ENCODE measurements at regions not wholly inside any gene's neighbourhood (a gene's known extent, or its start where the extent isn't known, plus 50 kb on each side); places are given as distances from the start of the nearest gene placed in this dataset.

DNA sequence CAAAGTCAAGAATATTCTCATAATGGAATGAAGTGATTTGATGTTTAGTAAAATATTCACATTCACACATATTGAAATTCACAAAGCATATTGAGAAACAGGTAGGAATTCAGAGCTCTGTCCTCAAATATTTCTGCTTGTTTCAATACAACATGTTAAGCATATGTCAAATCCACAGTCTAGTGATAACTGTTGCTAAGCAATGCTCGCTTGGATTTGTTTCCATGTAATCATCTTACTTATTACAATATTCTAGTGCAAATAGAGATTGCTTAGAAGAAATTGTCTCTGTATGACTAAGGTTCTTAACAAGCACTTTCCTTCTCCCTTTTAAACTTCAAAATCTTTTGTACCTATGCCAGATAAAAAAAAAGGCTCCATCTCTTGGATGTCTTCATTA lies 995.7 kb downstream of the CDH18 start:
- WGBS (ENCODE audit: insufficient coverage, low coverage, missing lambda C conversion rate) = 22% methylated on average over 1 of the region's 1 CpG
- in situ Hi-C loops (cut with MboI) (no loop called here), intact Hi-C loops (cut with micrococcal nuclease) (no loop called here)

DNA sequence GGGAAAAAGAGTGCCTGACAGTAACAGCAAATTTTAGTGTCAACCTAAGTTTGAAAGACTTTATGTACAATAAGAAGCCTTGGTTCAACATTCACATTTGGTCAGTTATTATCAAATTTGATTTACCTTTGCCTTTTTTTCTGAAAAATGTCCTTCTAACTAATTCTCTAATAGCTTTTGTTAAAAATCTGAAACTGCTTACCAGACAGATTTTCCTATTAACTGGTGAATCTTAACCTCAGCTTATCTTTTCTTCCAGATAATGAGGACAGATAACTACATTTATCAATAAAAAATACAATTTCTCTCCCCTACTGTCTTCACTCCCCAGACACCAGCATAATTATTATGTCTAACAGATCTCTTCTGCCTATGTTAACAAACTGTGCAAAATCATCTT lies 988.5 kb downstream of the CDH18 start:
- H3K4me2 ChIP-seq (ENCODE audit: insufficient read depth, low read length) = no peak overlapping the region
- FAIRE-seq = no peak
- H3K4me1 ChIP-seq (replicated peaks in 1 of 2; ENCODE audit: control insufficient read depth in 2 of 2, insufficient read depth in 2 of 2, low read length in 2 of 2) = no peaks in the 10 kb centered on the region
- no peak overlapping the region for H3K27ac ChIP-seq (ENCODE audit: extremely low read depth, low read depth, low read length)
- H3K4me3 ChIP-seq = no peak overlapping the region
- no peaks in the 10 kb centered on the region for H4K20me1 ChIP-seq (replicated peaks; ENCODE audit: control insufficient read depth, insufficient read depth, low read length)
- intact Hi-C loops (cut with micrococcal nuclease) (no loop called here), in situ Hi-C loops (cut with MboI) (no loop called here)
- TF ChIP-seq NR1H2 (CRISPR knock-in tag; IDR thresholded peaks at IDR 0.05) (no peak), ZNF316 (IDR thresholded peaks at IDR 0.05) (peak; percentile 50; the same call in 1 of the 2 replicates), NCOA1 (IDR thresholded peaks at IDR 0.05; ENCODE audit: low read depth) (no peak), C11orf30 (IDR thresholded peaks at IDR 0.05; ENCODE audit: low read depth) (peak; percentile 5; the same call in 1 of the 2 replicates)
- TF ChIP-seq, protein P1, sequence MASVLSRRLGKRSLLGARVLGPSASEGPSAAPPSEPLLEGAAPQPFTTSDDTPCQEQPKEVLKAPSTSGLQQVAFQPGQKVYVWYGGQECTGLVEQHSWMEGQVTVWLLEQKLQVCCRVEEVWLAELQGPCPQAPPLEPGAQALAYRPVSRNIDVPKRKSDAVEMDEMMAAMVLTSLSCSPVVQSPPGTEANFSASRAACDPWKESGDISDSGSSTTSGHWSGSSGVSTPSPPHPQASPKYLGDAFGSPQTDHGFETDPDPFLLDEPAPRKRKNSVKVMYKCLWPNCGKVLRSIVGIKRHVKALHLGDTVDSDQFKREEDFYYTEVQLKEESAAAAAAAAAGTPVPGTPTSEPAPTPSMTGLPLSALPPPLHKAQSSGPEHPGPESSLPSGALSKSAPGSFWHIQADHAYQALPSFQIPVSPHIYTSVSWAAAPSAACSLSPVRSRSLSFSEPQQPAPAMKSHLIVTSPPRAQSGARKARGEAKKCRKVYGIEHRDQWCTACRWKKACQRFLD (CRISPR knock-in tag; IDR thresholded peaks at IDR 0.05) = no peak
- TF ChIP-seq, protein P2, sequence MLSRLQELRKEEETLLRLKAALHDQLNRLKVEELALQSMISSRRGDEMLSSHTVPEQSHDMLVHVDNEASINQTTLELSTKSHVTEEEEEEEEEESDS (CRISPR knock-in tag; IDR thresholded peaks at IDR 0.05) = no peak
- H3K9me3 ChIP-seq (replicated peaks; ENCODE audit: control insufficient read depth, insufficient read depth, low read depth, low read length) = no peaks in the 10 kb centered on the region; the same call in 1 of the 2 replicates
- DNase-seq (ENCODE audit: extremely low read depth in 1 of 4, low spot score in 3 of 4) = no peak
- no peaks in the 10 kb centered on the region for H3K9me1 ChIP-seq (ENCODE audit: control insufficient read depth, insufficient read depth, low read length)
- no peaks in the 10 kb centered on the region for H3K36me3 ChIP-seq (ENCODE audit: control insufficient read depth, insufficient read depth, low read length)
- no peaks in the 10 kb centered on the region for H3K79me2 ChIP-seq (ENCODE audit: control insufficient read depth, insufficient read depth, low read length)
- ATAC-seq = no peak
- H3K27me3 ChIP-seq (ENCODE audit: control insufficient read depth in 2 of 2, insufficient read depth in 2 of 2, low read length in 2 of 2) = no peaks in the 10 kb centered on the region
- CTCF ChIA-PET (ENCODE audit: low intra/inter-chr PET ratio) = no interaction called here
- no peak overlapping the region for H3K9ac ChIP-seq (ENCODE audit: insufficient read depth in 1 of 2, low read depth in 2 of 2, low read length in 2 of 2)
- no peak overlapping the region for H2AFZ ChIP-seq (ENCODE audit: low read depth, low read length)
- no TSS peak for BruUV-seq (replicated peaks)
- POLR2A ChIA-PET = no interaction called here

More for the DNA sequence above, 995.7 kb downstream of the CDH18 start:
- no peak overlapping the region for H3K27ac ChIP-seq (ENCODE audit: extremely low read depth, low read depth, low read length)
- ChIA-PET POLR2A (no interaction called here), CTCF (ENCODE audit: low intra/inter-chr PET ratio) (no interaction called here)
- DNase-seq (ENCODE audit: extremely low read depth in 1 of 4, low spot score in 3 of 4) = no peak
- H3K9me3 ChIP-seq (replicated peaks; ENCODE audit: control insufficient read depth, insufficient read depth, low read depth, low read length) = no peaks in the 10 kb centered on the region
- BruUV-seq (replicated peaks) = no TSS peak
- no peak for ATAC-seq
- H3K4me3 ChIP-seq = no peak overlapping the region
- no peaks in the 10 kb centered on the region for H3K36me3 ChIP-seq (ENCODE audit: control insufficient read depth, insufficient read depth, low read length)
- H3K9me1 ChIP-seq (ENCODE audit: control insufficient read depth, insufficient read depth, low read length) = no peaks in the 10 kb centered on the region
- H3K4me1 ChIP-seq (replicated peaks in 1 of 2; ENCODE audit: control insufficient read depth in 2 of 2, insufficient read depth in 2 of 2, low read length in 2 of 2) = no peaks in the 10 kb centered on the region
- H3K79me2 ChIP-seq (ENCODE audit: control insufficient read depth, insufficient read depth, low read length) = no peaks in the 10 kb centered on the region
- H2AFZ ChIP-seq (ENCODE audit: low read depth, low read length) = no peak overlapping the region
- no peaks in the 10 kb centered on the region for H3K27me3 ChIP-seq (ENCODE audit: control insufficient read depth in 2 of 2, insufficient read depth in 2 of 2, low read length in 2 of 2)
- TF ChIP-seq ETV1 (tag; conservative IDR thresholded peaks at IDR 0.05; ENCODE audit: low read depth) (no peak), KDM5B (IDR thresholded peaks at IDR 0.05; ENCODE audit: insufficient replicate concordance, low read depth, low read length) (no peak), XRCC5 (IDR thresholded peaks at IDR 0.05; ENCODE audit: low read depth, low read length) (no peak), ZNF668 (CRISPR knock-in tag; IDR thresholded peaks at IDR 0.05) (no peak), TCF7 (IDR thresholded peaks at IDR 0.05; ENCODE audit: borderline replicate concordance) (no peak), LEF1 (IDR thresholded peaks at IDR 0.05) (no peak), NBN (IDR thresholded peaks at IDR 0.05; ENCODE audit: low read depth) (no peak), RBM34 (IDR thresholded peaks at IDR 0.05; ENCODE audit: borderline replicate concordance, insufficient read depth, low read length) (no peak), LCOR (CRISPR knock-in tag; IDR thresholded peaks at IDR 0.05) (no peak), CREB1 (IDR thresholded peaks at IDR 0.05) (no peak), CREB1 (CRISPR knock-in tag; IDR thresholded peaks at IDR 0.05) (no peak), OTX1 (CRISPR knock-in tag; IDR thresholded peaks at IDR 0.05) (no peak), FOXA1 (IDR thresholded peaks at IDR 0.05; ENCODE audit: borderline replicate concordance) (no peak), DMBX1 (CRISPR knock-in tag; IDR thresholded peaks at IDR 0.05; ENCODE audit: borderline replicate concordance) (no peak), SAFB (IDR thresholded peaks at IDR 0.05; ENCODE audit: borderline replicate concordance, low read depth, low read length) (no peak), ZKSCAN8 (CRISPR knock-in tag; IDR thresholded peaks at IDR 0.05) (no peak), TCF3 (CRISPR knock-in tag; IDR thresholded peaks at IDR 0.05) (no peak), FOXJ3 (CRISPR knock-in tag; IDR thresholded peaks at IDR 0.05) (no peak), POLR2H (tag; IDR thresholded peaks at IDR 0.05; ENCODE audit: low read depth) (no peak), ZNF165 (CRISPR knock-in tag; IDR thresholded peaks at IDR 0.05; ENCODE audit: borderline replicate concordance) (no peak)
- no peak for FAIRE-seq
- H3K9ac ChIP-seq (ENCODE audit: insufficient read depth in 1 of 2, low read depth in 2 of 2, low read length in 2 of 2) = no peak overlapping the region
- H3K4me2 ChIP-seq (ENCODE audit: insufficient read depth, low read length) = no peak overlapping the region
- no peaks in the 10 kb centered on the region for H4K20me1 ChIP-seq (replicated peaks; ENCODE audit: control insufficient read depth, insufficient read depth, low read length)
